HG02763 (cell line): ENCODE measurements at regions not wholly inside any gene's neighbourhood (a gene's known extent, or its start where the extent isn't known, plus 50 kb on each side); places are given as distances from the start of the nearest gene placed in this dataset.
"Not testable (repeated sequence)": the region's sequence is repeated elsewhere in the genome, so short reads cannot be mapped to it uniquely, and the experiment has no call there.

Experiments
- ATAC-seq: cut with Tn5 transposase; IDR thresholded peaks from one replicate; pipeline ENCODE4 v1.9.1; 2021; ENCODE audit warnings: mild to moderate bottlenecking, moderate library complexity; ENCODE audit not compliant: unreplicated experiment

- ATAC-seq, result no peak
Measured at GRCh38 chr3:115251509-115251908, 104.4 kb upstream of the ZBTB20 start.

- no peak for ATAC-seq
Measured at GRCh38 chr3:115252679-115253078, 105.6 kb upstream of the ZBTB20 start.

- ATAC-seq, result no peak
Measured at GRCh38 chr3:115254492-115255196, 107.6 kb upstream of the ZBTB20 start.

- no peak for ATAC-seq
Measured at GRCh38 chr3:115255197-115255585, 108.1 kb upstream of the ZBTB20 start.

GRCh38 chr3:115270849-115271248 is 123.8 kb upstream of the ZBTB20 start:
- no peak for ATAC-seq

GRCh38 chr3:115272036-115272824 is 125.1 kb upstream of the ZBTB20 start:
- ATAC-seq, result no peak

GRCh38 chr3:115275896-115276295 is 128.8 kb upstream of the ZBTB20 start:
- no peak for ATAC-seq

GRCh38 chr3:115279939-115280338 is 132.9 kb upstream of the ZBTB20 start:
- ATAC-seq, result no peak

GRCh38 chr3:115280506-115280905 is 133.4 kb upstream of the ZBTB20 start:
- no peak for ATAC-seq

GRCh38 chr3:115281697-115282675 is 134.9 kb upstream of the ZBTB20 start:
- no peak for ATAC-seq

- no peak for ATAC-seq
Measured at GRCh38 chr3:115284980-115285379, 137.9 kb upstream of the ZBTB20 start.

GRCh38 chr3:115286529-115287197 is 139.6 kb upstream of the ZBTB20 start:
- no peak for ATAC-seq

GRCh38 chr3:115287198-115287597 is 140.1 kb upstream of the ZBTB20 start:
- no peak for ATAC-seq

- ATAC-seq, result no peak
Measured at GRCh38 chr3:115292131-115292530, 145.0 kb upstream of the ZBTB20 start.

- ATAC-seq, result no peak
Measured at GRCh38 chr3:115292677-115293165, 145.6 kb upstream of the ZBTB20 start.

- ATAC-seq, result no peak
Measured at GRCh38 chr3:115293321-115293720, 146.2 kb upstream of the ZBTB20 start.

- ATAC-seq, result no peak
Measured at GRCh38 chr3:115301364-115301860, 154.3 kb upstream of the ZBTB20 start.

- not testable (repeated sequence) for ATAC-seq
Measured at GRCh38 chr3:115317953-115318352, 170.9 kb upstream of the ZBTB20 start.

- no peak for ATAC-seq
Measured at GRCh38 chr3:115321400-115321805, 174.3 kb upstream of the ZBTB20 start.

- ATAC-seq, result no peak
Measured at GRCh38 chr3:115322901-115323300, 175.8 kb upstream of the ZBTB20 start.
